ENCODE measurements at regions not wholly inside any gene's neighbourhood (a gene's known extent, or its start where the extent isn't known, plus 50 kb on each side); places are given as distances from the start of the nearest gene placed in this dataset.

DNA sequence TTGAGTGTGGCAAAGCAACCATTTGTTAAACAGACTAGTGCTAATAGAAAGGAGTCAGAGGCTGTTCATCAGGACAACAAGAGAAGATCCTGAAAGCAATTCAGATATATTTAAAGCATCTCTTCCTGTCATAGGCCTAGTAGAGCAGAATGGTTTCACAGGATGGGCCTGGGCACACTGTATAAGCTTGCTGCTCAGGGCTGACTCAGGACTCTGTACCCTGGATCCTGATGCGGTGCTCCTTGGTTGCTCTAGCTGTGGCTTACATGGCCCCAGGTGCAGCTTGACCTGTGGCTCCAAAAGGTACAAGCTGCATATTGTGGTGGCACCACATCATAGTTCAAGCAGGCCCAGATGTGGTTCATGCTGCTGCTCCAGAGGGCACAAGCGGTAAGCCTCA is 313.4 kb downstream of the ETNK1 start:
- no peak for TF ChIP-seq POLR2A (IDR thresholded peaks at IDR 0.05)
- TF ChIP-seq, protein P1, sequence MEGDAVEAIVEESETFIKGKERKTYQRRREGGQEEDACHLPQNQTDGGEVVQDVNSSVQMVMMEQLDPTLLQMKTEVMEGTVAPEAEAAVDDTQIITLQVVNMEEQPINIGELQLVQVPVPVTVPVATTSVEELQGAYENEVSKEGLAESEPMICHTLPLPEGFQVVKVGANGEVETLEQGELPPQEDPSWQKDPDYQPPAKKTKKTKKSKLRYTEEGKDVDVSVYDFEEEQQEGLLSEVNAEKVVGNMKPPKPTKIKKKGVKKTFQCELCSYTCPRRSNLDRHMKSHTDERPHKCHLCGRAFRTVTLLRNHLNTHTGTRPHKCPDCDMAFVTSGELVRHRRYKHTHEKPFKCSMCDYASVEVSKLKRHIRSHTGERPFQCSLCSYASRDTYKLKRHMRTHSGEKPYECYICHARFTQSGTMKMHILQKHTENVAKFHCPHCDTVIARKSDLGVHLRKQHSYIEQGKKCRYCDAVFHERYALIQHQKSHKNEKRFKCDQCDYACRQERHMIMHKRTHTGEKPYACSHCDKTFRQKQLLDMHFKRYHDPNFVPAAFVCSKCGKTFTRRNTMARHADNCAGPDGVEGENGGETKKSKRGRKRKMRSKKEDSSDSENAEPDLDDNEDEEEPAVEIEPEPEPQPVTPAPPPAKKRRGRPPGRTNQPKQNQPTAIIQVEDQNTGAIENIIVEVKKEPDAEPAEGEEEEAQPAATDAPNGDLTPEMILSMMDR (IDR thresholded peaks at IDR 0.05 in 4 of 5, conservative IDR thresholded peaks at IDR 0.05 in 1 of 5): no peak

Data from gastrocnemius medialis (tissue), 4 donors.